Ectodermal cell (in vitro differentiated cells): ENCODE measurements at regions not wholly inside any gene's neighbourhood (a gene's known extent, or its start where the extent isn't known, plus 50 kb on each side); places are given as distances from the start of the nearest gene placed in this dataset.

Experiments
- H3K27ac ChIP-seq: 2 replicates; pipeline ENCODE4 v1.7.0; 2013; ENCODE audit warnings: mild to moderate bottlenecking, low read depth, low read length; ENCODE audit not compliant: insufficient read depth, poor library complexity, severe bottlenecking
- H3K27me3 ChIP-seq: 2 replicates; pipeline ENCODE4 v1.7.0; 2013; ENCODE audit warnings: mild to moderate bottlenecking, low read length; ENCODE audit not compliant: insufficient read depth, control insufficient read depth, poor library complexity, severe bottlenecking
- H3K36me3 ChIP-seq: one replicate; pipeline ENCODE4 v1.7.0; 2013; ENCODE audit warnings: low read length; ENCODE audit not compliant: control insufficient read depth, insufficient read depth
- H3K4me1 ChIP-seq: one replicate; pipeline ENCODE4 v1.7.0; 2013; ENCODE audit warnings: low read length; ENCODE audit not compliant: control insufficient read depth, insufficient read depth
- H3K4me3 ChIP-seq: 2 replicates; pipeline ENCODE4 v1.7.0; 2013; ENCODE audit warnings: low read depth, low read length, control low read depth; ENCODE audit not compliant: insufficient read depth
- H3K9me3 ChIP-seq: 2 replicates; pipeline ENCODE4 v1.7.0; 2013; ENCODE audit warnings: mild to moderate bottlenecking, low read length, moderate library complexity; ENCODE audit not compliant: control insufficient read depth
- WGBS, 2 experiments: methylation state at CpG; one replicate each; pipeline ENCODE4 v1.1.7; 2013; ENCODE audit warnings: missing lambda C conversion rate in 2 of 2; 5-methylcytosine and 5-hydroxymethylcytosine counted together

GRCh38 chr18:78129260-78129659 lies 850.4 kb upstream of the SALL3 start:
- Histone ChIP-seq H3K27me3 (no peaks in the 10 kb centered on the region), H3K4me1 (no peaks in the 10 kb centered on the region), H3K9me3 (no peaks in the 10 kb centered on the region), H3K4me3 (no peak overlapping the region), H3K27ac (no peak overlapping the region), H3K36me3 (no peaks in the 10 kb centered on the region)
- WGBS, 2 experiments = 92 to 94% methylated on average over 8 of the region's 8 CpGs

DNA sequence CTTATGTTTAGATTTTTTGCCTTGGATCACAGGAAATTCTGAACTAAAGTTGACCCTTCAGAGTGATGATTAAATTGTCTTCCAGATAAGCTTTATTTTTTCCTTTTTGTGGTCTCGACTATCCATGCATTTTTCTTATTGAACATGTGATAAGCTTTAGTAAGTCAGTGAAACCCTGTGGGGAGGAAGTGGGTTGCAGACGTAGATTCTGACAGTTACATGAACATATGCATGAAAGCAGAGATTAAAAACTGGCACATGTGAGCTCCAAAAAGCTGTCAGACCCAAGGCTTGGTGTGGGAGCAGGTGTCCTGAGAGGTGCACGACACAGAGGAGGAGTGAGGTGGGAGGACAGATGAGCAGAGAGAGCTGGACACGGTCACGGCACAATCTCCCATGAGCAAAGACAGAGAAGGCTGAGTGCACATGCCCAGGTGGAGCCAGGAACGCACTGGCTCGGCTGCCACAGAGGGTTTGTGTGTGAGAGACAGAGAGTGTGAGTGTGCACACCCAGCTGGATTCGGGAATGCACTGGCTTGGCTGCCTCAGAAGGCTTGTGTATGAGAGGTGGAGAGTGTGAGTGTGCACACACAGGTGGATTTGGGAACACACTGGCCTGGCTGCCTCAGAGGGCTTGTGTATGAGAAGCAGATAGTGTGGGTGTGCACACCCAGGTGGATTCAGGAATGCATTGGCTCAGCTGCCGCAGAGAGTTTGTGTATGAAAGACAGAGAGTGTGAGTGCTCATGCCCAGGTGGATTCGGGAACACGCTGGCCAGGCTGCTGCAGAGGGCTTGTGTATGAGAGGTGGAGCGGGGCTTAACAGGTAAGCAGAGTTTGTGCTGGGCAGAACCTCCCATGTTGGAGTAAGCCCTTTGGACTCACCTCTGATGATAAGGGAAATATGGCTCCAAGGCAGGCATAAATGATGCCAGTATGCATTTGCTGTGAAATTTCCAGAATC lies 849.1 kb upstream of the SALL3 start:
- Histone ChIP-seq H3K27ac (no peak overlapping the region), H3K36me3 (no peaks in the 10 kb centered on the region), H3K27me3 (no peaks in the 10 kb centered on the region), H3K4me3 (no peak overlapping the region), H3K4me1 (no peaks in the 10 kb centered on the region), H3K9me3 (no peaks in the 10 kb centered on the region)
- 94 to 96% methylated on average over 12 of the region's 12 CpGs for WGBS, 2 experiments

- peaks cover 3% of the 10 kb centered on the region for H3K27me3 ChIP-seq
- H3K36me3 ChIP-seq = no peaks in the 10 kb centered on the region
- WGBS, 2 experiments = 95 to 96% methylated on average over 7 of the region's 7 CpGs
- H3K27ac ChIP-seq = no peak overlapping the region
- H3K9me3 ChIP-seq = no peaks in the 10 kb centered on the region
- peaks cover 10% of the 10 kb centered on the region for H3K4me1 ChIP-seq
- H3K4me3 ChIP-seq = no peak overlapping the region
These were observed 845.9 kb upstream of the SALL3 start for GRCh38 chr18:78133729-78134128.

DNA sequence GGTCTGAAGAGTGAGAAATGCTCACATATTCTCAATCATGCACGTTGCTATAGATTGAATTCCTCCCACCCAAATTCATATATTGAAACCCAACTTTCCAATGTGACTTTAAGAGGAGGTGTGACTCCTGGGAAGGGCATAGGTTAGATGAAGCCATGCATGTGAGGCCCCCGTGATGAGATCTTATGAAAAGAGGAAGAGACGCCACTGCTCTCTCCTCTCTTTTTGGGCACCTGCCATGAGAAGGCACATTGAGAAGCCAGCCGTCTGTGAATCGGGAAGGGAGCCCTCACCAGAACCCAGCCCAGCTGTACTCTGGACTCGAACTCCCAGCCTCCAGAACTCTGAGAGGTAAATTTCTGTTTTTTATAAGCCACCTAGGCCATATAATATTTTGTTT lies 842.6 kb upstream of the SALL3 start:
- WGBS, 2 experiments = 82 to 93% methylated on average over 6 of the region's 6 CpGs
- Histone ChIP-seq H3K36me3 (no peaks in the 10 kb centered on the region), H3K27me3 (peaks cover 10% of the 10 kb centered on the region), H3K4me3 (no peak overlapping the region), H3K9me3 (no peaks in the 10 kb centered on the region), H3K4me1 (peaks cover 23% of the 10 kb centered on the region), H3K27ac (no peak overlapping the region)

- Histone ChIP-seq H3K27ac (peak overlapping the region; percentile 48), H3K9me3 (no peaks in the 10 kb centered on the region), H3K36me3 (no peaks in the 10 kb centered on the region), H3K4me3 (no peak overlapping the region), H3K27me3 (peaks cover 10% of the 10 kb centered on the region), H3K4me1 (peaks cover 23% of the 10 kb centered on the region)
- 23 to 24% methylated on average over 11 of the region's 11 CpGs for WGBS, 2 experiments
These were observed 840.6 kb upstream of the SALL3 start for GRCh38 chr18:78138983-78139496.

DNA sequence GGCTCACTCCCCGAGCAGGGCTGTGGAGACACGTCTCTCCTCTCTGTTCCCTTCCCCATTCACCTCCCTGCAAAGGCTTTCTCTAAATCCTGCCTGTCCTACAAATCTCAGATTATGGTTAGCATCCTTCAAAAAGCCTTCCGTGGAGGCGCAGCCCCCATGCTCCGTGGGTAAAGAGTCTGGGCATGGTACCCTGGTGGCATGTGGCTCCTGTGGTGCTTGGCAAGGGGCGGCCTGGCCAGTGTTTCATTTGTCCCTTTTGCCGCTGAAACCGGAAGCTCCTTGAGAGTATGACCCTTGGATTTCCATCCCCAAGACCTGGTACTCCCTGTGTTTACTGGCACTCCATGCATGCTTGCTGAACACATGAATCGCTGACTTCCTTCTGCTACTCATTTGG lies 839.3 kb upstream of the SALL3 start:
- 91 to 92% methylated on average over 9 of the region's 9 CpGs for WGBS, 2 experiments
- H3K4me1 ChIP-seq = peaks cover 23% of the 10 kb centered on the region
- H3K27ac ChIP-seq = no peak overlapping the region
- H3K27me3 ChIP-seq = peaks cover 10% of the 10 kb centered on the region
- H3K4me3 ChIP-seq = no peak overlapping the region
- H3K9me3 ChIP-seq = no peaks in the 10 kb centered on the region
- no peaks in the 10 kb centered on the region for H3K36me3 ChIP-seq

GRCh38 chr18:78144669-78145068 lies 834.9 kb upstream of the SALL3 start:
- Histone ChIP-seq H3K27me3 (peaks cover 7% of the 10 kb centered on the region), H3K9me3 (no peaks in the 10 kb centered on the region), H3K4me3 (no peak overlapping the region), H3K36me3 (no peaks in the 10 kb centered on the region), H3K4me1 (peaks cover 5% of the 10 kb centered on the region), H3K27ac (no peak overlapping the region)
- 93 to 94% methylated on average over 11 of the region's 11 CpGs for WGBS, 2 experiments

DNA sequence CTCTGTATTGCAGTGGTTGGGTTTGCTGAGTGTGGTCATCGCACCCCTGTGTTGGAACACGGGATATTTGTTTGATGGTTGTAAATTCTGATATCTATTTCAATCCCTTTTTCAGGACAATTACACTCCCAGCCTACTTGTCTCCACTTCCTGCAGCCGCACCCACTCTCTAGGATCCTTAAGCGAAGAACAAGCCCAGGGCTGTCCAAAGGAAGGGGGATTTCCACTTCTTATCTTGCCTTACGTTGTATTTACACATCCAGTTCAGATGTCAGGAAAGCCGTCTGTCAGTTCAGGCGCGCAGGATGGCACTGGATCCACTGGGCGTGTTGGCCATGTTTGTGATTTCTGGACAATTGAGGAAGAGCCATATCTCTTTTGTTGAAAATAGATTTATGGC lies 834.5 kb upstream of the SALL3 start:
- Histone ChIP-seq H3K27me3 (peaks cover 6% of the 10 kb centered on the region), H3K9me3 (no peaks in the 10 kb centered on the region), H3K36me3 (no peaks in the 10 kb centered on the region), H3K27ac (no peak overlapping the region), H3K4me3 (no peak overlapping the region), H3K4me1 (peaks cover 2% of the 10 kb centered on the region)
- 95 to 96% methylated on average over 9 of the region's 9 CpGs for WGBS, 2 experiments

DNA sequence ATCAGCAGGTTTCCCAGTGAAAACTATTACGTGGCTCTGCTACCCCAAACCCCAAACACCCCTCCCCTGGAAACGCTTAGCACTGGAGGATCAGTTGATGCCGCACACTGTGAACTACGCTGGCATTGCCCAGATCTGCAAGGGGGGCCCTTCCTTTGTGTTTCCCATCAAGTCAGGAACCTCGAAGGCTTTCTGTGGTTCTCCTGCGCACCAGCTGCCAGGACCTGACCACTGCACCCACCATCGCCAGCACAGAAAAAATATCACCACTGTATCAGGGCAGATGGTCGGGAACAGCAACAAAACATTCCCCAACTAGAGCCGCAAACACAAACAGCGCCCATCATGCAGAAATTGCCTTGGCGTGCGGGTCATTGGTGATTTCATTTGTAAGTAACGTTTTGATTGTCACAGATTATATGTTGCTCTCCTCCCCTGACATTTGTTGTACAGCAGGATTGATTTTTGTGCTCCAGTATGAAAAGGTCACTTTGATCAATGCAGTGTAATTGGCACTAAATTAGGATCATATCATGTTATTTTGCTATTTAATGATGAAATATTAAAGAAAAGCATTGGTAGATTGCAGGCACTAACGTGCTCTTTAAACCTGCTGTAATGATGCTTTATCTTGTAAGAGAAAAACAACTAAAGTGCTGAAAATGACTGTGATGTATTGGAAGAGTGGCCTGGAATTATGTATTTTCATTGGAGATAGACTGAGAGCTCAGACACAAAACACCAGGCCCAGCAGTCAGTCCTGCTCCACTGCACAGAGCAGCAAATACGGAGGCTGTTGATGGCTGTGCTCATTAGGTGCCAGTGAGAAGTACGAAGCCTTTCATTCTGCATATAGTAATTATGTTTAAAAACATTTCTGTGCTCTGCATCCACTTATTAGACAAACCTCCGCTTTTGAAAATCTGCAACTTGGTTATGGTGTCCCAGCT lies 833.2 kb upstream of the SALL3 start:
- no peaks in the 10 kb centered on the region for H3K36me3 ChIP-seq
- H3K27ac ChIP-seq = no peak overlapping the region
- H3K4me1 ChIP-seq = no peaks in the 10 kb centered on the region
- no peaks in the 10 kb centered on the region for H3K9me3 ChIP-seq
- 93 to 95% methylated on average over 17 of the region's 17 CpGs for WGBS, 2 experiments
- H3K4me3 ChIP-seq = no peak overlapping the region
- no peaks in the 10 kb centered on the region for H3K27me3 ChIP-seq

DNA sequence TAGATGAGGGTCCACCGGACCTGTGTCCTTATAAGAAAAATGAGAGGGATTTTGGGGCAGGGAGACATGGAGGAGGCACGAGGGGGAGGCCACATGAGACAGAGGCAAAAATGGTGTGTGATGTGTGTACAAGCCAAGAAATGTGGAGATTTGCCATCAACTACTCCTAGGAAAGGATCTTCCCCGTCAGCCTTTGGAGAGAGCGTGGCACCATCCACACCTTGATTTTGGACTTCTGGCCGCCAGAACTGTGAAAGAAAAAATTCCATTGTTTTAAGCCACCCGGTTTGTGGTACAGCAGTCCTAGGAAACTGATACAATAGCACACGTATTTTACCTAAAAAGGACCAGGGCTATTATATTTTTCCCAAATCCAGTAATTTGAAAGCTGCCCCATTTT lies 829.0 kb upstream of the SALL3 start:
- Histone ChIP-seq H3K27me3 (no peaks in the 10 kb centered on the region), H3K27ac (no peak overlapping the region), H3K9me3 (no peaks in the 10 kb centered on the region), H3K36me3 (no peaks in the 10 kb centered on the region), H3K4me1 (no peaks in the 10 kb centered on the region), H3K4me3 (no peak overlapping the region)
- WGBS, 2 experiments = 93 to 94% methylated on average over 7 of the region's 7 CpGs
